ENCODE measurements at regions not wholly inside any gene's neighbourhood (a gene's known extent, or its start where the extent isn't known, plus 50 kb on each side); places are given as distances from the start of the nearest gene placed in this dataset.

DNA sequence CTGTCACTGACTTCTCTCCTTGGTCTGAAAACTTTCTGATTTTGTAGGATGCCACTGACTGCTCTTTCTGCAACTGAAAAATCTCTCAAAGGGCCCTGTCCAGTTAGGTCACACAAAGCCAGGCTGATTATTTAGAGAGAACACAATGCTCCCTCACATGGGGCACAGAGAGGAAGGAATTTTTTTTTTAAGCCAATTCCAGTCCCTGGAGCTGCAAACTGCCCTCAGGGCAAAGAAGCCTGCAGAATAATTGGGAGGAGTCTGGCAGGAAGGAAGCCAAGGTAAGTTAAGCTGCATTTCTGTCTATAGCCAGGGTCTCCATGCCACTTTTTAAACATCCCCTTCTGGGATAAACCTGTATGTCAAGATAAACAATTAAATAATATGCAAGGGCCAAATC lies 305.5 kb downstream of the ZSWIM6 start:
- H3K4me1 ChIP-seq (ENCODE audit: control insufficient read depth, insufficient read depth, low read length, unreplicated experiment), result no peaks in the 10 kb centered on the region
- no peak overlapping the region for H3K27ac ChIP-seq (ENCODE audit: low read depth, low read length)
- no peak overlapping the region for H2AFZ ChIP-seq (ENCODE audit: low read length, unreplicated experiment)
- no peaks in the 10 kb centered on the region for H3K36me3 ChIP-seq (ENCODE audit: insufficient read depth, low read length)
- H3K27me3 ChIP-seq (ENCODE audit: insufficient read depth, low read length), result peaks cover 45% of the 10 kb centered on the region
- H3K79me2 ChIP-seq (ENCODE audit: control insufficient read depth, insufficient read depth, low read length, unreplicated experiment), result no peaks in the 10 kb centered on the region
- no peak overlapping the region for H3K4me3 ChIP-seq (ENCODE audit: low read depth, low read length)

- Histone ChIP-seq H2AFZ (ENCODE audit: low read length, unreplicated experiment) (no peak overlapping the region), H3K27me3 (ENCODE audit: insufficient read depth, low read length) (peaks cover 48% of the 10 kb centered on the region), H3K36me3 (ENCODE audit: insufficient read depth, low read length) (no peaks in the 10 kb centered on the region), H3K4me1 (ENCODE audit: control insufficient read depth, insufficient read depth, low read length, unreplicated experiment) (no peaks in the 10 kb centered on the region), H3K4me3 (ENCODE audit: low read depth, low read length) (no peak overlapping the region), H3K27ac (ENCODE audit: low read depth, low read length) (no peak overlapping the region), H3K79me2 (ENCODE audit: control insufficient read depth, insufficient read depth, low read length, unreplicated experiment) (no peaks in the 10 kb centered on the region)
Observed at GRCh38 chr5:61638476-61638875, 306.4 kb downstream of the ZSWIM6 start.

GRCh38 chr5:61640179-61641021 lies 308.3 kb downstream of the ZSWIM6 start:
- Histone ChIP-seq H3K4me1 (ENCODE audit: control insufficient read depth, insufficient read depth, low read length, unreplicated experiment) (no peaks in the 10 kb centered on the region), H3K27ac (ENCODE audit: low read depth, low read length) (no peak overlapping the region), H2AFZ (ENCODE audit: low read length, unreplicated experiment) (no peak overlapping the region), H3K36me3 (ENCODE audit: insufficient read depth, low read length) (no peaks in the 10 kb centered on the region), H3K4me3 (ENCODE audit: low read depth, low read length) (no peak overlapping the region), H3K27me3 (ENCODE audit: insufficient read depth, low read length) (peaks cover 45% of the 10 kb centered on the region), H3K79me2 (ENCODE audit: control insufficient read depth, insufficient read depth, low read length, unreplicated experiment) (no peaks in the 10 kb centered on the region)

- Histone ChIP-seq H3K4me3 (ENCODE audit: low read depth, low read length) (no peak overlapping the region), H3K36me3 (ENCODE audit: insufficient read depth, low read length) (no peaks in the 10 kb centered on the region), H2AFZ (ENCODE audit: low read length, unreplicated experiment) (no peak overlapping the region), H3K27ac (ENCODE audit: low read depth, low read length) (no peak overlapping the region), H3K4me1 (ENCODE audit: control insufficient read depth, insufficient read depth, low read length, unreplicated experiment) (no peaks in the 10 kb centered on the region), H3K79me2 (ENCODE audit: control insufficient read depth, insufficient read depth, low read length, unreplicated experiment) (no peaks in the 10 kb centered on the region), H3K27me3 (ENCODE audit: insufficient read depth, low read length) (peaks cover 57% of the 10 kb centered on the region)
Observed at GRCh38 chr5:61641748-61642565, 309.9 kb downstream of the ZSWIM6 start.

GRCh38 chr5:61647672-61648071 lies 315.6 kb downstream of the ZSWIM6 start:
- Histone ChIP-seq H2AFZ (ENCODE audit: low read length, unreplicated experiment) (no peak overlapping the region), H3K79me2 (ENCODE audit: control insufficient read depth, insufficient read depth, low read length, unreplicated experiment) (no peaks in the 10 kb centered on the region), H3K27ac (ENCODE audit: low read depth, low read length) (no peak overlapping the region), H3K27me3 (ENCODE audit: insufficient read depth, low read length) (peaks cover 75% of the 10 kb centered on the region), H3K4me3 (ENCODE audit: low read depth, low read length) (no peak overlapping the region), H3K36me3 (ENCODE audit: insufficient read depth, low read length) (no peaks in the 10 kb centered on the region), H3K4me1 (ENCODE audit: control insufficient read depth, insufficient read depth, low read length, unreplicated experiment) (no peaks in the 10 kb centered on the region)

DNA sequence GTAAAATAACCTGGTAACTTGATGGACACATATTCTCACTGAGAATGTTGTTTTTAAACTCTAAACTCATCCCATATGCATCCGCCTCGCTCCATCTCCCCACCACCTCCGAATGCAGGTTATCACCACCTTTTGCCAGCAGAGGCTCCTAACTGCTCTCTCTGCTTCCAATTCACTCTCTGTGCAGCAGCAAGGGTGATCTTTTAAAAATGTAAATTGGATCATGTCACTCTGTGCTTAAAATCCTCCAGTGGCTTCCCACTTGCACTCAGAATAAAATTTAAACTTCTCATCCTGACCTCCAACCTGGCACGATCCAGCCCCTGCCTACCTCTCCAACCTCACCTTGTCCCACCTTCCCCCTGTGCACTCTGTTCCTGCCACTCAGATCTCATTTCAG lies 317.2 kb downstream of the ZSWIM6 start:
- Histone ChIP-seq H3K27me3 (ENCODE audit: insufficient read depth, low read length) (peaks cover 61% of the 10 kb centered on the region), H3K27ac (ENCODE audit: low read depth, low read length) (no peak overlapping the region), H3K36me3 (ENCODE audit: insufficient read depth, low read length) (no peaks in the 10 kb centered on the region), H3K4me3 (ENCODE audit: low read depth, low read length) (no peak overlapping the region), H2AFZ (ENCODE audit: low read length, unreplicated experiment) (no peak overlapping the region), H3K4me1 (ENCODE audit: control insufficient read depth, insufficient read depth, low read length, unreplicated experiment) (no peaks in the 10 kb centered on the region), H3K79me2 (ENCODE audit: control insufficient read depth, insufficient read depth, low read length, unreplicated experiment) (no peaks in the 10 kb centered on the region)

- Histone ChIP-seq H3K27me3 (ENCODE audit: insufficient read depth, low read length) (peaks cover 61% of the 10 kb centered on the region), H3K79me2 (ENCODE audit: control insufficient read depth, insufficient read depth, low read length, unreplicated experiment) (no peaks in the 10 kb centered on the region), H2AFZ (ENCODE audit: low read length, unreplicated experiment) (no peak overlapping the region), H3K27ac (ENCODE audit: low read depth, low read length) (no peak overlapping the region), H3K36me3 (ENCODE audit: insufficient read depth, low read length) (no peaks in the 10 kb centered on the region), H3K4me3 (ENCODE audit: low read depth, low read length) (no peak overlapping the region), H3K4me1 (ENCODE audit: control insufficient read depth, insufficient read depth, low read length, unreplicated experiment) (no peaks in the 10 kb centered on the region)
Observed at GRCh38 chr5:61649971-61650370, 317.9 kb downstream of the ZSWIM6 start.

GRCh38 chr5:61650661-61651060 lies 318.6 kb downstream of the ZSWIM6 start:
- Histone ChIP-seq H3K27me3 (ENCODE audit: insufficient read depth, low read length) (peaks cover 62% of the 10 kb centered on the region), H2AFZ (ENCODE audit: low read length, unreplicated experiment) (no peak overlapping the region), H3K4me1 (ENCODE audit: control insufficient read depth, insufficient read depth, low read length, unreplicated experiment) (no peaks in the 10 kb centered on the region), H3K27ac (ENCODE audit: low read depth, low read length) (no peak overlapping the region), H3K4me3 (ENCODE audit: low read depth, low read length) (no peak overlapping the region), H3K36me3 (ENCODE audit: insufficient read depth, low read length) (no peaks in the 10 kb centered on the region), H3K79me2 (ENCODE audit: control insufficient read depth, insufficient read depth, low read length, unreplicated experiment) (no peaks in the 10 kb centered on the region)

- H3K79me2 ChIP-seq (ENCODE audit: control insufficient read depth, insufficient read depth, low read length, unreplicated experiment), result no peaks in the 10 kb centered on the region
- H3K27ac ChIP-seq (ENCODE audit: low read depth, low read length), result no peak overlapping the region
- H3K36me3 ChIP-seq (ENCODE audit: insufficient read depth, low read length), result no peaks in the 10 kb centered on the region
- no peaks in the 10 kb centered on the region for H3K4me1 ChIP-seq (ENCODE audit: control insufficient read depth, insufficient read depth, low read length, unreplicated experiment)
- H3K27me3 ChIP-seq (ENCODE audit: insufficient read depth, low read length), result peaks cover 58% of the 10 kb centered on the region
- H3K4me3 ChIP-seq (ENCODE audit: low read depth, low read length), result no peak overlapping the region
- H2AFZ ChIP-seq (ENCODE audit: low read length, unreplicated experiment), result no peak overlapping the region
Observed at GRCh38 chr5:61651195-61651594, 319.1 kb downstream of the ZSWIM6 start.

GRCh38 chr5:61652916-61653315 lies 320.9 kb downstream of the ZSWIM6 start:
- Histone ChIP-seq H3K4me1 (ENCODE audit: control insufficient read depth, insufficient read depth, low read length, unreplicated experiment) (no peaks in the 10 kb centered on the region), H3K27me3 (ENCODE audit: insufficient read depth, low read length) (peaks cover 42% of the 10 kb centered on the region), H3K27ac (ENCODE audit: low read depth, low read length) (no peak overlapping the region), H3K36me3 (ENCODE audit: insufficient read depth, low read length) (no peaks in the 10 kb centered on the region), H3K79me2 (ENCODE audit: control insufficient read depth, insufficient read depth, low read length, unreplicated experiment) (no peaks in the 10 kb centered on the region), H3K4me3 (ENCODE audit: low read depth, low read length) (no peak overlapping the region), H2AFZ (ENCODE audit: low read length, unreplicated experiment) (no peak overlapping the region)

Measured in ACC112 (cell line).